ENCODE measurements at regions not wholly inside any gene's neighbourhood (a gene's known extent, or its start where the extent isn't known, plus 50 kb on each side); places are given as distances from the start of the nearest gene placed in this dataset.

GRCh38 chr13:50687545-50687944, 155.9 kb downstream of the DLEU7 start:
- no peak overlapping the region for H3K4me3 ChIP-seq
- TF ChIP-seq CTCF (IDR thresholded peaks at IDR 0.05) (no peak), POLR2A (IDR thresholded peaks at IDR 0.05; ENCODE audit: low read depth) (no peak), EP300 (IDR thresholded peaks at IDR 0.05) (no peak), POLR2AphosphoS5 (IDR thresholded peaks at IDR 0.05) (no peak)
- no peak overlapping the region for H3K27ac ChIP-seq (replicated peaks in 1 of 4)
- no peaks in the 10 kb centered on the region for H3K27me3 ChIP-seq
- 96% methylated on average over 4 of the region's 4 CpGs for WGBS
- intact Hi-C loops (cut with DNase I) = no loop called here
- no peaks in the 10 kb centered on the region for H3K36me3 ChIP-seq
- DNase-seq (ENCODE audit: extremely low spot score) = no peak
- peaks cover 20 to 28% (median 27%) of the 10 kb centered on the region in 4 donors for H3K4me1 ChIP-seq
- no peaks in the 10 kb centered on the region for H3K9me3 ChIP-seq

GRCh38 chr13:50690006-50690405, 153.5 kb downstream of the DLEU7 start:
- TF ChIP-seq EP300 (IDR thresholded peaks at IDR 0.05) (no peak), POLR2A (IDR thresholded peaks at IDR 0.05; ENCODE audit: low read depth) (no peak), CTCF (IDR thresholded peaks at IDR 0.05) (no peak), POLR2AphosphoS5 (IDR thresholded peaks at IDR 0.05) (no peak)
- H3K4me3 ChIP-seq = no peak overlapping the region
- H3K4me1 ChIP-seq = peaks cover 26 to 36% (median 32%) of the 10 kb centered on the region in 4 donors
- H3K27ac ChIP-seq (replicated peaks in 1 of 4) = no peak overlapping the region
- DNase-seq (ENCODE audit: extremely low spot score) = no peak
- H3K36me3 ChIP-seq = no peaks in the 10 kb centered on the region
- no peaks in the 10 kb centered on the region for H3K27me3 ChIP-seq
- no peaks in the 10 kb centered on the region for H3K9me3 ChIP-seq
- intact Hi-C loops (cut with DNase I) = no loop called here

- DNase-seq (ENCODE audit: extremely low spot score) = no peak
- Histone ChIP-seq H3K9me3 (no peaks in the 10 kb centered on the region), H3K27me3 (no peaks in the 10 kb centered on the region), H3K4me3 (no peak overlapping the region), H3K36me3 (no peaks in the 10 kb centered on the region), H3K4me1 (peaks cover 17 to 27% (median 24%) of the 10 kb centered on the region in 4 donors), H3K27ac (replicated peaks in 1 of 4) (peak overlapping the region in 2 of 4 donors; percentile 12 to 16)
- no peak for TF ChIP-seq POLR2AphosphoS5 (IDR thresholded peaks at IDR 0.05)
- no peak for TF ChIP-seq CTCF (IDR thresholded peaks at IDR 0.05)
- TF ChIP-seq POLR2A (IDR thresholded peaks at IDR 0.05; ENCODE audit: low read depth) = no peak
- TF ChIP-seq EP300 (IDR thresholded peaks at IDR 0.05) = no peak
- WGBS = 64% methylated on average over 3 of the region's 3 CpGs
- intact Hi-C loops (cut with DNase I) = no loop called here
Measured at GRCh38 chr13:50691176-50691680, 152.3 kb downstream of the DLEU7 start.

- TF ChIP-seq POLR2A (IDR thresholded peaks at IDR 0.05; ENCODE audit: low read depth) (no peak), POLR2AphosphoS5 (IDR thresholded peaks at IDR 0.05) (no peak), CTCF (IDR thresholded peaks at IDR 0.05) (no peak), EP300 (IDR thresholded peaks at IDR 0.05) (no peak)
- peak overlapping the region in 2 of 4 donors; percentile 12 to 16 for H3K27ac ChIP-seq (replicated peaks in 1 of 4)
- peaks cover 17 to 27% (median 23%) of the 10 kb centered on the region in 4 donors for H3K4me1 ChIP-seq
- no peaks in the 10 kb centered on the region for H3K27me3 ChIP-seq
- intact Hi-C loops (cut with DNase I) = no loop called here
- no peak for DNase-seq (ENCODE audit: extremely low spot score)
- 69% methylated on average over 7 of the region's 7 CpGs for WGBS
- H3K9me3 ChIP-seq = no peaks in the 10 kb centered on the region
- H3K4me3 ChIP-seq = no peak overlapping the region
- no peaks in the 10 kb centered on the region for H3K36me3 ChIP-seq
Measured at GRCh38 chr13:50691681-50692263, 151.7 kb downstream of the DLEU7 start.

Measured in esophagus muscularis mucosa (tissue), 4 donors.